ENCODE measurements at regions not wholly inside any gene's neighbourhood (a gene's known extent, or its start where the extent isn't known, plus 50 kb on each side); places are given as distances from the start of the nearest gene placed in this dataset.
"Not testable (repeated sequence)": the region's sequence is repeated elsewhere in the genome, so short reads cannot be mapped to it uniquely, and the experiment has no call there.

GRCh38 chr1:146581229-146581628, 352.4 kb upstream of the NOTCH2NLA start:
- TF ChIP-seq CTCF (IDR thresholded peaks at IDR 0.05; ENCODE audit: extremely low read depth in 1 of 2, insufficient read depth in 1 of 2, low read depth in 1 of 2, low read length in 2 of 2); EZH2 (IDR thresholded peaks at IDR 0.05; ENCODE audit: borderline replicate concordance, low read depth, low read length, severe bottlenecking): not testable (repeated sequence)
